Naive thymus-derived CD4-positive, alpha-beta T cell (primary cell): ENCODE measurements at regions not wholly inside any gene's neighbourhood (a gene's known extent, or its start where the extent isn't known, plus 50 kb on each side); places are given as distances from the start of the nearest gene placed in this dataset.

ENCODE experiments used
- ATAC-seq: fragments of 150-1000 bp; cut with Tn5 transposase; 2 replicates; pipeline ENCODE4 v1.10.0; 2021; ENCODE audit warnings: mild to moderate bottlenecking, moderate library complexity
- CTCF ChIA-PET: fragments of 350-600 bp; sonication (Branson Sonifier 250); formaldehyde crosslinking; loops from one replicate; lab custom pipeline; 2021; ENCODE audit warnings: antibody characterized with exemption; lab: Charles Lee
- POLR2A ChIA-PET: fragments of 350-600 bp; sonication (Branson Sonifier 250); formaldehyde crosslinking; loops from one replicate; lab custom pipeline; 2021; ENCODE audit warnings: antibody characterized with exemption, inconsistent platforms; lab: Charles Lee
- DNase-seq, 9 donors: peaks; one replicate each; pipeline versions ENCODE4 v3.0.0 to v3.0.0-alpha.2; 2020 to 2022; ENCODE audit warnings: mixed read lengths in 1 of 9
- H3K27ac ChIP-seq: one replicate; pipeline ENCODE4 v1.7.0; 2013; ENCODE audit warnings: mild to moderate bottlenecking, low read depth, low read length, moderate library complexity
- H3K27me3 ChIP-seq, 2 donors: one replicate each; pipeline ENCODE4 v1.7.0; 2013; ENCODE audit warnings: low read length in 2 of 2, mild to moderate bottlenecking in 2 of 2, moderate library complexity in 2 of 2; ENCODE audit not compliant: control insufficient read depth in 2 of 2, insufficient read depth in 2 of 2
- H3K36me3 ChIP-seq, 3 experiments: 1 replicate in 2 of 3; 2 replicates in 1 of 3; pipeline ENCODE4 v1.7.0; 2013; ENCODE audit warnings: low read length in 3 of 3, mild to moderate bottlenecking in 3 of 3, moderate library complexity in 1 of 3; ENCODE audit not compliant: insufficient read depth in 3 of 3, control insufficient read depth in 2 of 3
- H3K4me1 ChIP-seq, 2 donors: one replicate each; pipeline ENCODE4 v1.7.0; 2013; ENCODE audit warnings: low read length in 2 of 2, mild to moderate bottlenecking in 2 of 2, moderate library complexity in 1 of 2; ENCODE audit not compliant: control insufficient read depth in 2 of 2, insufficient read depth in 2 of 2
- H3K4me3 ChIP-seq: 2 replicates; pipeline ENCODE4 v1.7.0; 2013; ENCODE audit warnings: mild to moderate bottlenecking, low read length
- H3K9me3 ChIP-seq, 3 experiments: 1 replicate in 2 of 3; 2 replicates in 1 of 3; pipeline ENCODE4 v1.7.0; 2013; ENCODE audit warnings: low read length in 3 of 3; ENCODE audit not compliant: control insufficient read depth in 2 of 3
- H3K27ac Mint-ChIP-seq, 9 donors: one replicate each; pipeline ENCODE4 v1.8.0; 2020 to 2022; ENCODE audit warnings: mixed read lengths in 9 of 9, mild to moderate bottlenecking in 8 of 9, moderate library complexity in 5 of 9, inconsistent platforms in 2 of 9
- H3K27me3 Mint-ChIP-seq, 5 donors: one replicate each; pipeline ENCODE4 v1.8.0; 2021 to 2022; ENCODE audit warnings: mixed read lengths in 5 of 5, mild to moderate bottlenecking in 1 of 5
- H3K36me3 Mint-ChIP-seq, 5 donors: one replicate each; pipeline ENCODE4 v1.8.0; 2020 to 2022; ENCODE audit warnings: mixed read lengths in 5 of 5, mild to moderate bottlenecking in 3 of 5, inconsistent platforms in 1 of 5
- H3K4me1 Mint-ChIP-seq, 7 donors: one replicate each; pipeline ENCODE4 v1.8.0; 2020 to 2022; ENCODE audit warnings: mixed read lengths in 7 of 7, mild to moderate bottlenecking in 3 of 7, inconsistent platforms in 1 of 7
- H3K4me3 Mint-ChIP-seq, 10 donors: one replicate each; pipeline ENCODE4 v1.8.0; 2020 to 2022; ENCODE audit warnings: mild to moderate bottlenecking in 10 of 10, mixed read lengths in 10 of 10, moderate library complexity in 6 of 10, inconsistent platforms in 2 of 10
- H3K9me3 Mint-ChIP-seq, 11 donors: one replicate each; pipeline ENCODE4 v1.8.0; 2020 to 2022; ENCODE audit warnings: mixed read lengths in 11 of 11, mild to moderate bottlenecking in 4 of 11, inconsistent platforms in 1 of 11, moderate library complexity in 1 of 11
- intact Hi-C, 2 donors: fragments of 100-400 bp; cut with micrococcal nuclease; formaldehyde crosslinking; loops; one replicate each; pipeline ENCODE4 v1.15.1; 2023

DNA sequence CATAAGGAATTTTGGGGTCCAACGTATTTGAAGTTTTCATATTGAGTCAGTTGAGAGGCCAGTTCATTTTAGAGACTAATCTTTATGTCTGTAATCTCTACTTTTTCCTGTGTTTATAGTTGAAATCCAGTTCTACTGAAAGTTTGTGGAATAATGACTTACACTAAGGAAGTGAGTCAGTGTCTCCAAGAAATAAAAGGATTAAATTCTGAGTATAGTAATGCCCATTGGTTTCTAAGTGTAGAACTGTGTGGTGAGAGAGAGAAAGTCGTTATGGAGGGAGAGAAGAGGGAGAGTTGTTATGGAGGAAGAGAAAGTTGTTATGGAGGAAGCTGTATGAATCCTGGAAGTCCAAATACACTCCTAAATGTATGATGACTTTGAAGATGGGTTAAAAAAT lies 264.6 kb upstream of the HAND2 start:
- intact Hi-C loops, result no loop called here
- POLR2A ChIA-PET, result no interaction called here
- H3K36me3 ChIP-seq, result no peaks in the 10 kb centered on the region
- no peaks in the 10 kb centered on the region for H3K9me3 ChIP-seq
- H3K4me3 ChIP-seq, result no peak overlapping the region
- H3K27me3 Mint-ChIP-seq, result no peaks in the 10 kb centered on the region
- no peak overlapping the region for H3K27ac ChIP-seq
- H3K27me3 ChIP-seq, result no peaks in the 10 kb centered on the region
- CTCF ChIA-PET, result interaction anchor here (0.6 kb wide), 1 partner anchor 49 kb away, joined by 4 read pairs; no protein-coding TSS in a partner anchor
- H3K4me1 Mint-ChIP-seq, result no peaks in the 10 kb centered on the region
- ATAC-seq (no peak), DNase-seq (no peak)
- no peaks in the 10 kb centered on the region for H3K4me1 ChIP-seq
- no peak overlapping the region for H3K4me3 Mint-ChIP-seq
- no peak overlapping the region for H3K27ac Mint-ChIP-seq
- peaks cover 0 to 9% (median 1%) of the 10 kb centered on the region in 11 donors for H3K9me3 Mint-ChIP-seq
- no peaks in the 10 kb centered on the region for H3K36me3 Mint-ChIP-seq

DNA sequence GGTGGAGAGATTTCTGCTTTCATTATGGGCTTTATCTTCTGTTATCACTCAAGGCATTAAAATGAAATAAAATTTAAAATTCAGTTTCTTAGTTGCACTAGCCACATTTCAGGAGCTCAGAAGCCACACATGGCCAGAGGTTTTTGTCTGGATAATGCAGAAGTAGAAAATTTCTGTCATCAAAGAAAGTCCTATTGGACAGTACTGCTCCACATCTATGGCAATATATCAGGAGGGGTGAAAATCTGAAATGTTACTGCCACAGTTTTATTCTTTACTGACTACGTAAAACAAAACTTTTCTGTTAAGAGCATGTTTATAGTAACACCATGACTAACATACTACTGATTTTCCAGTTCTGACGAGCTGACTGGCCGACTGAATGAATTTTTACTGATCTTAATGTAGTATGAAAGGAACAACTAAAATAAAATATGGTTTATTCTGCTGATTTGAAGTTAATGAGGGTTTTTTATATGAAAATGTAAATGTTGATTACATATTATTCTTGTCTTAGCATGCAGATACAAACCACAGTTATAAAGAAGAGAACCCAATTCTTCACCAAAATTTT lies 264.0 kb upstream of the HAND2 start:
- Histone ChIP-seq H3K4me3 (no peak overlapping the region), H3K9me3 (no peaks in the 10 kb centered on the region), H3K36me3 (no peaks in the 10 kb centered on the region), H3K4me1 (no peaks in the 10 kb centered on the region), H3K27ac (no peak overlapping the region), H3K27me3 (no peaks in the 10 kb centered on the region)
- CTCF ChIA-PET, result no interaction called here
- Mint-ChIP-seq H3K27me3 (no peaks in the 10 kb centered on the region), H3K4me3 (no peak overlapping the region), H3K4me1 (no peaks in the 10 kb centered on the region), H3K9me3 (peaks cover 0 to 9% (median 1%) of the 10 kb centered on the region in 11 donors), H3K27ac (no peak overlapping the region), H3K36me3 (no peaks in the 10 kb centered on the region)
- ATAC-seq (no peak), DNase-seq (no peak)
- POLR2A ChIA-PET, result no interaction called here
- intact Hi-C loops, result no loop called here

DNA sequence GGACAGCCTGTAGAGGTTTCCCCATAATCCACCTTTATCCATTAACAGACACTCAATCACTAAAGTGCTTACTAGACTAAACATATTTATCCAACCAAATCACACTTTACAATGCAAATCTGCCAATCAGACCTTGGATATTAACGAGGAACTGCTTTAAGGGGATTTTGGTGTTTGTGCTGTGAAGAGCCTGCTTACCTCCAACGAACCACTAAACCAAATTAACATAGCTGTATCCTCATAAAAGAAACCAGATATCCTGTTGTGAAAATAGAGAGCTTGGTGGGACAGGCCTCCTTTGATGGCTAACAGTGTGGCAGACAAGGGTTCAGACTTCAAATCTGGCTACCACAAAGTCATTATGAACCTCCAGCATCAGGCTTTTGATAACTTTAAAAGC lies 252.6 kb upstream of the HAND2 start:
- Histone ChIP-seq H3K9me3 (no peaks in the 10 kb centered on the region), H3K4me3 (no peak overlapping the region), H3K27me3 (peaks cover 0 to 3% of the 10 kb centered on the region in 2 donors), H3K4me1 (no peaks in the 10 kb centered on the region), H3K36me3 (no peaks in the 10 kb centered on the region), H3K27ac (no peak overlapping the region)
- Mint-ChIP-seq H3K4me1 (no peaks in the 10 kb centered on the region), H3K27me3 (peaks cover 0 to 10% (median 9%) of the 10 kb centered on the region in 5 donors), H3K9me3 (peaks cover 0 to 18% (median 6%) of the 10 kb centered on the region in 11 donors), H3K36me3 (no peaks in the 10 kb centered on the region), H3K4me3 (no peak overlapping the region), H3K27ac (no peak overlapping the region)
- intact Hi-C loops, result no loop called here
- CTCF ChIA-PET, result no interaction called here
- ATAC-seq (no peak), DNase-seq (no peak)
- POLR2A ChIA-PET, result no interaction called here

GRCh38 chr4:173777921-173778320 lies 247.9 kb upstream of the HAND2 start:
- Mint-ChIP-seq H3K4me3 (no peak overlapping the region), H3K36me3 (no peaks in the 10 kb centered on the region), H3K27ac (no peak overlapping the region), H3K9me3 (peaks cover 0 to 24% (median 10%) of the 10 kb centered on the region in 11 donors), H3K4me1 (peaks cover 0 to 6% (median 0%) of the 10 kb centered on the region in 7 donors), H3K27me3 (peaks cover 0 to 10% (median 6%) of the 10 kb centered on the region in 5 donors)
- H3K27ac ChIP-seq, result no peak overlapping the region
- no peaks in the 10 kb centered on the region for H3K27me3 ChIP-seq
- DNase-seq (no peak), ATAC-seq (no peak)
- POLR2A ChIA-PET, result no interaction called here
- no peak overlapping the region for H3K4me3 ChIP-seq
- H3K9me3 ChIP-seq, result no peaks in the 10 kb centered on the region
- CTCF ChIA-PET, result interaction anchor here (0.6 kb wide), 1 partner anchor 1164 kb away, joined by 3 read pairs; no protein-coding TSS in a partner anchor
- no peaks in the 10 kb centered on the region for H3K4me1 ChIP-seq
- no peaks in the 10 kb centered on the region for H3K36me3 ChIP-seq
- intact Hi-C loops, result no loop called here

DNA sequence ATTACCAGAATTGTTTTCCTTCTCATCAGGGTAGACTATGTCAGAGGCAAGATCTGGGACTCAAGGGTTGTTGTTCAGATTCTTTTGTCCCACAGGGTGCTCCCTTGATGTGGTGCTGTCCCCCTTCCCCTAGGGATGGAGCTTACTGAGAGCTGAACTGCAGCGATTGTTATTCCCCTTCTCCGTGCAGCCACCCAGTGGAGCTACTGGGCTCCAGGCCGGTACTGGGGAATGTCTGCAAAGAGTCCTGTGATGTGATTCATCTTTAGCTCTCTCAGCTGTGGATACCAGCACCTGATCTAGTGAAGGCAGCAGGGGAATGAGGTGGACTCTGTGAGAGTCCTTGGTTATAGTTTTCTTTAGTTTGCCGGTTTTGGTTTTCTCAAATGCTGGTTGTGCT lies 247.4 kb upstream of the HAND2 start:
- Histone ChIP-seq H3K36me3 (no peaks in the 10 kb centered on the region), H3K27ac (no peak overlapping the region), H3K4me3 (no peak overlapping the region), H3K4me1 (no peaks in the 10 kb centered on the region), H3K9me3 (no peaks in the 10 kb centered on the region), H3K27me3 (no peaks in the 10 kb centered on the region)
- Mint-ChIP-seq H3K4me3 (no peak overlapping the region), H3K27ac (no peak overlapping the region), H3K27me3 (peaks cover 0 to 10% (median 6%) of the 10 kb centered on the region in 5 donors), H3K4me1 (peaks cover 0 to 6% (median 0%) of the 10 kb centered on the region in 7 donors), H3K9me3 (peaks cover 0 to 24% (median 12%) of the 10 kb centered on the region in 11 donors), H3K36me3 (no peaks in the 10 kb centered on the region)
- POLR2A ChIA-PET, result no interaction called here
- CTCF ChIA-PET, result interaction anchor here (0.6 kb wide), 1 partner anchor 1164 kb away, joined by 3 read pairs; no protein-coding TSS in a partner anchor
- intact Hi-C loops, result no loop called here
- DNase-seq (no peak), ATAC-seq (no peak)

- no peaks in the 10 kb centered on the region for H3K27me3 Mint-ChIP-seq
- H3K9me3 Mint-ChIP-seq, result peaks cover 0 to 11% (median 0%) of the 10 kb centered on the region in 11 donors
- DNase-seq, result no peak
These were observed 239.5 kb upstream of the HAND2 start for GRCh38 chr4:173769568-173769967.

GRCh38 chr4:173767650-173768049 lies 237.6 kb upstream of the HAND2 start:
- DNase-seq (no peak), ATAC-seq (no peak)
- Mint-ChIP-seq H3K9me3 (peaks cover 0 to 11% (median 2%) of the 10 kb centered on the region in 11 donors), H3K27me3 (no peaks in the 10 kb centered on the region), H3K4me3 (no peak overlapping the region), H3K4me1 (no peaks in the 10 kb centered on the region), H3K27ac (no peak overlapping the region), H3K36me3 (no peaks in the 10 kb centered on the region)
- CTCF ChIA-PET, result no interaction called here
- intact Hi-C loops, result no loop called here
- H3K27me3 ChIP-seq, result no peaks in the 10 kb centered on the region
- H3K36me3 ChIP-seq, result no peaks in the 10 kb centered on the region
- H3K4me3 ChIP-seq, result no peak overlapping the region
- no peaks in the 10 kb centered on the region for H3K9me3 ChIP-seq
- H3K27ac ChIP-seq, result no peak overlapping the region
- no peaks in the 10 kb centered on the region for H3K4me1 ChIP-seq
- POLR2A ChIA-PET, result no interaction called here

More at GRCh38 chr4:173769568-173769967, 239.5 kb upstream of the HAND2 start:
- ATAC-seq, result no peak
- Histone ChIP-seq H3K27me3 (no peaks in the 10 kb centered on the region), H3K4me1 (no peaks in the 10 kb centered on the region), H3K27ac (no peak overlapping the region), H3K9me3 (no peaks in the 10 kb centered on the region), H3K36me3 (no peaks in the 10 kb centered on the region), H3K4me3 (no peak overlapping the region)
- POLR2A ChIA-PET, result no interaction called here
- Mint-ChIP-seq H3K36me3 (no peaks in the 10 kb centered on the region), H3K4me3 (no peak overlapping the region), H3K4me1 (no peaks in the 10 kb centered on the region), H3K27ac (no peak overlapping the region)
- CTCF ChIA-PET, result no interaction called here
- intact Hi-C loops, result no loop called here
